ENCODE measurements at regions not wholly inside any gene's neighbourhood (a gene's known extent, or its start where the extent isn't known, plus 50 kb on each side); places are given as distances from the start of the nearest gene placed in this dataset.

DNA sequence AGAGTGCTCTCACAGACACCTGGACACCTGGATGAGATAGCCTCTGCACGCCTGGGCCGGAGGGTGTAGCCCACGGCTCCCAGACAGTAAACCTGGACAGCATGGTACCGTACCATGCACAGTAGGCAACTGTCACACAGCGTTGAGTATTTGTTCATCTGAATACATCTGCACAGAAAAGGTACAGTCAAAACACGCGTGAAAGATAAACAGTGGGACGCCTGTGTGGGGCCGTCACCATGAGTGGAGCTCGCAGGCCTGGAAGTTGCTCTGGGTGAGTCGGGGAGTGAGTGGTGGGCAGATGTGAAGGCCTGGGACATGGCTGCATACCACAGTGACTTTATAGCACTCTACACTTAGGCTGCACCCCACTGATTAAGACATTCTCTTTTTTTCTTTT is 280.0 kb upstream of the SHH start:
- no peak for DNase-seq

DNA sequence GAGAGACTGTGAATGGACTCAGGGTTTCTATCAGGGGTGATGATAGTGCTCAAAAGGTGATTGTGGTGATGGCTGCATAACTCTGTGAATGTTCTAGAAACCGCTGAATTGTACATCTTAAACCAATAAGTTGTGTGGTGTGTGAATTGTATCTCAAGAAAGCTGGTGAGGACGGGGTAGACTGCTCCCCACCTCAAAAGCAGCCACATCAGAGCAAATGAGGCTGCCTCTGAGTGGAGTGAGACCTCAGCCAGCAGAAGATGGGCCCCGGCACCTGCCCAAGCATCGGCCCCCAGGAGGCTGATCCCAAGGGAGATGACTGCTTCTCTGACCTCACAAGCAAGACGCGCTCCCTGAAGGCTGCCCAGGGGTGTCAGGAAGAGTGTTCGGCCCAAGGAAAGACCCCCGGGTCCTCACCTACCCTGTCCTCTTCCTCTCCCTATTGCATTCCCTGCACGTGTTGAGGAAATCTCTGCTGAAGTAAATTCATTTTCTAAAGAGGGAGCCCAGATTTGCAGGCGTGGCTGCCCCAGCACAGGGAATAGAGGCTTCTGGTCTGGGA is 279.3 kb upstream of the SHH start:
- no peak for DNase-seq
- in situ Hi-C loops (cut with HindIII; ENCODE audit: low pct_ligation_motif_present, low pct_unique_long_range_greater_than_20kb, low sequenced_read_pairs), result no loop called here

More for the DNA sequence above, 280.0 kb upstream of the SHH start:
- in situ Hi-C loops (cut with HindIII; ENCODE audit: low pct_ligation_motif_present, low pct_unique_long_range_greater_than_20kb, low sequenced_read_pairs), result no loop called here

DNA sequence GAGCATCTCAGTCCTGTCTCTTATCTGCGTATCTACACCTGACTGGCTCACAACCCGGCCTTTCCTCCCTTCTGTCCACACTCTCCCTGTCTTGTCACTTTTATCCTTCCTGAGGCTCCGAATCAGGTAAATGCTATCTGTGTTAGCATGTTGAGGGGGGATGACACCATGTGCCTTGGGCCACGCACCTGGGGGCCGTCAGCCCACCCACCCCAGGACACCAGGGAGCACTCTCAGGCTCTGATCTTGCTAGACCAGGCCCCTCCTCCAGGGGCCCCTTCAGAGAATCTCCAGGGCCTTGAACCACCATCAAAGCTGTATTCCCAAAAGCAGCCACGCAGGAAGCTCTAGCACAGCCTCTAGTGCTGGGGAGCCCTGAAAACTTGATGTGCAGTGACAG is 278.7 kb upstream of the SHH start:
- in situ Hi-C loops (cut with HindIII; ENCODE audit: low pct_ligation_motif_present, low pct_unique_long_range_greater_than_20kb, low sequenced_read_pairs), result no loop called here
- no peak for DNase-seq

DNA sequence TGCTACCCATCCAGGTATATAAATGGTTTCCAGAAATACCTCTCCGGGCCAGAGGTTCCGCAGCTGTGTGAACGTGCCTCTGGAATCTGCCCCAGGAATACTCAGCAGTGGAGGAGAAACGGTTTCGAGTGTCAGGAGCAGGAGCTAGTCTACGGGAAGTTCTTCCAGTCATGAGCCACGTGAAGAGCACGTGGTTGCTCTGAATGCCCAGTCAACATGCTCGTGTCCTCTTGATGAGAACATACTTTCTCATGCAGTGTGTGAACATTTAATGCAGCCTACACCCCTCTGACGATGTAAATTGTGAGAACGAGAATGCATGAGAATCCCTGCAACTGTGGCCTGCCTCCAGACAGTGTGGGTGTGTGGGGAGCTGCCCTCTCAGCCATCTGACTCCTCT is 277.0 kb upstream of the SHH start:
- no peak for DNase-seq
- in situ Hi-C loops (cut with HindIII; ENCODE audit: low pct_ligation_motif_present, low pct_unique_long_range_greater_than_20kb, low sequenced_read_pairs), result no loop called here

DNA sequence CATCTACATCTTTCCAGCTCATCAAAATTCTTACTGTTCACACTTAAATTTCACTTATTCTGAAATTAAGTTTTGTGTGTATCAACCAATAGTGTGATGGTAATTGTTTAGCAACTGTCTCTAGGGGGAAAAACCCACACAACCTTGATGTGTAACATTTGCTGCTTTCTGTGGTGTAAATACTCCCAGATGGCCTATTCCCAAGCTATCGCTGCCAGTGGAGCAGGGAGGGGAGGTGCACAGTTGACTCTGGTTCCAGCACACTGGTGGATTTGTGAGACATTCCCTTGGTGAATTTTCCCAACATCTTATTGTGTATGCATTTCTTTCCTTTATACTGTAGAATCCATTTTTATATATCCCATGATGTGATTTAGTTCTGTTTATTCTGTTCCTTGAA is 275.9 kb upstream of the SHH start:
- DNase-seq, result no peak
- in situ Hi-C loops (cut with HindIII; ENCODE audit: low pct_ligation_motif_present, low pct_unique_long_range_greater_than_20kb, low sequenced_read_pairs), result no loop called here

DNA sequence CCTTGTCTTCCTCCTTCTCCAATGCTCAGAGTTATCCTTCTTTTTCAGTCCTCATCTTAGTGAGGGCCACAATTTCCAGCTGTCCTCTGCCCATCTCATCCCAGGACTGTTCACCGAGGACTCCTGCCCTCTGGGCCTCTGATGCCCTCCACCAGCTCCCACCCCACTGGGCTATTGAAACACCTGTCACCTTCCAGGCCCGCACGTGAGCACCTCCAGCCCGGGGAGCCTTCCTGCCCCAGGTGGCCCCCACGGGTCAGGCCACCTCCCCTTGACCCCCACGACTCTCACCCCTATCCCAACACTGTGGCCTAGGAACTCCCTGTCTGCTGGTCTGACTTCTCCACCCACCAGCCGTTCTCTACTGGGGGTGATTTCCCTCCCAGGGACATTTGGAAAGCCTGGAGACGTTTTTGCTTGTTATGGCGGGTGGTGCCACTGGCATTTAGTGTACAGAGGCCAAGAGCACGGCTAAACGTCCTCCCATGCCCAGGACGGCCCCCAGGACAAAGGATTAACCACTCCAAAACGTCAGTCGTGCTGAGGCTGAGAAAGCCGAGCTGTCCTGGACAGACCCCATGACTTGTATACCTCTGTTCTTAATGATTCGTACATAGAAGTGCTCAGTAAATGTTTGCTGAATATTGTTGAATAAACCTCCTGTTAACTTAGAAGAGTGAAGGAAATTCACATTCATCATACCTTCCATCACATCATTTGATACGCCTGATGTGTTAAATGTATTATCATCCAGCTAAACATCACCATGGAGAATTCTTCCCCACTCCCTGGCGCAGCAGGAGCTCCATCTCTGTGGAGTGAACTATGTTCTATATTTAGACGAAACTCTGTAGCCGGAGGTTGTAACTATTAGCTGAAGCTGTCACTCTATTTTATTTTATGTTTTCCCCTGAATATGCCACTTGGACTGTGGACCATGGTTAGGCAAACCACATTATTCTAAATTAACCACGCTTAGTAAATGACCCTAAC is 270.1 kb upstream of the SHH start:
- no peak for DNase-seq
- in situ Hi-C loops (cut with HindIII; ENCODE audit: low pct_ligation_motif_present, low pct_unique_long_range_greater_than_20kb, low sequenced_read_pairs), result no loop called here

GRCh38 chr7:156080596-156080995 is 268.3 kb upstream of the SHH start:
- DNase-seq, result no peak
- in situ Hi-C loops (cut with HindIII; ENCODE audit: low pct_ligation_motif_present, low pct_unique_long_range_greater_than_20kb, low sequenced_read_pairs), result no loop called here

DNA sequence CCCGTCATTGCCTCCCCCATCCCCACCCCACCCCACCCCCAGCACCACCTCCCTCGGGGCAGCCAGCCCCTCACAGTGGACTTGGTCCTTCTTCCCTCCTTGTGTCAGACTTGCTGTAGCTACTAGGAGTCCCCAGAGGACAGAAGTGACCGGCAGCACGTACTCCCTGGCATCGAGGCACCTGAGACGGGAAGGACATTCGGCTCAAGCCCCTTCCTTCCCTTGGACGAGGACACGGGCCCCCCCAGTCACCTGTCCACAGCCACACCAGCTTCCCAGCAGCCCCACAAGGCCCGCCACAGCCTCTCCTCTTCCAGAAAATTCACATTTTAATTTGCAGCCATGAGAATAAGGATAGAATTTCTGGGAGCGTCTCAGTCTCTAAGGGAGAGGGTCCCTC is 267.8 kb upstream of the SHH start:
- DNase-seq, result no peak
- in situ Hi-C loops (cut with HindIII; ENCODE audit: low pct_ligation_motif_present, low pct_unique_long_range_greater_than_20kb, low sequenced_read_pairs), result no loop called here

GRCh38 chr7:156079156-156079555 is 266.9 kb upstream of the SHH start:
- no peak for DNase-seq
- in situ Hi-C loops (cut with HindIII; ENCODE audit: low pct_ligation_motif_present, low pct_unique_long_range_greater_than_20kb, low sequenced_read_pairs), result no loop called here

DNA sequence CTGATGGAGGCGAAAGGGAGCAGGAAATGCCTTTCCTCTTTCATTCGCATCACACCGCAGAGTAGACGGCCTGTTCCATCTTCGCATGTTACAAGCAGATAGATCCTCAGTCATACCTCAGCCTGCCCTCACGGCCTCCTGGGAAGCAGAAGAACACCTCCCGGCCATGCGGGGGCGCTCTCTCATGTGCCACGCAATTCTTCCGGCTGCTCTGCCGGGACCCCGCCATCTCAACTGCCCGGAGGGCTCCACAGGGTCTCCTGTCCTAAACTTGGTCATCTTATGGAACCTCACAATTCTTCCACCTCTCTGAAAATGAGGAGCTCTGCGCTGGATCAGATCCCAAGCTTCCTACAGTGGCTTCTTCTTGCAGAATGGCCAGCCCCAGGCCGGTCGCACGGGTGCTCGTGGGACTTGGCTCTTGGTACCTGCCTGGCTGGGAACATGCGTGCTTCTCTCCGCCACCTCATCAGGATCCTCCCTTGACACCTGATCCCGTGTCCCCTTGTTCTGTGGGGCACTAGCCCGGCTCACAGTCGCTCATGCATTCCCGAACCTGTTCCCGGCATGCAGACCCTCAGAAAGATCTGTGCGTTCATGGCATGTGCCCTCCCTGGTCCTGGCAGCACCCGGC is 262.8 kb upstream of the SHH start:
- no peak for DNase-seq
- in situ Hi-C loops (cut with HindIII; ENCODE audit: low pct_ligation_motif_present, low pct_unique_long_range_greater_than_20kb, low sequenced_read_pairs), result no loop called here

DNA sequence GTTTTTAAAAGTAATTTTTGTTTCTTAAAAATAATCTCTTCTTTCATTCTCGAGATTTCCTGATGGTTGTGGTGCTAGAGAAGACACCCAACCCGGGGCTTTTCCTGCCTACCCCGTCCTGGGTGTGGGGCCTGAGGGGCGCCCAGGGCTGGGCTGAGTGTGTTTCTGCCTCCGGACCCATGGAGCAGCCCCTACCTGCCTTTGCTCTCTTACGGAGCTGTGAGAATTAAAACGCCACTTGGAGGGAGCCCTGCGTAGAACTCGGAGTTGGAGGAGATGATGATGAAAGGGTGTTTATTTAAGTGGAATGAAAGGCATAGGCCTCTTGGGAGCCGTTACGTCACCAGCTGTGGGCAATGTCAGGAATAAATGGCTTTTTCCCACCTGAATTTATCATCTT is 261.8 kb upstream of the SHH start:
- in situ Hi-C loops (cut with HindIII; ENCODE audit: low pct_ligation_motif_present, low pct_unique_long_range_greater_than_20kb, low sequenced_read_pairs), result no loop called here
- no peak for DNase-seq

GRCh38 chr7:156073366-156074052 is 261.2 kb upstream of the SHH start:
- DNase-seq, result no peak
- in situ Hi-C loops (cut with HindIII; ENCODE audit: low pct_ligation_motif_present, low pct_unique_long_range_greater_than_20kb, low sequenced_read_pairs), result no loop called here

DNA sequence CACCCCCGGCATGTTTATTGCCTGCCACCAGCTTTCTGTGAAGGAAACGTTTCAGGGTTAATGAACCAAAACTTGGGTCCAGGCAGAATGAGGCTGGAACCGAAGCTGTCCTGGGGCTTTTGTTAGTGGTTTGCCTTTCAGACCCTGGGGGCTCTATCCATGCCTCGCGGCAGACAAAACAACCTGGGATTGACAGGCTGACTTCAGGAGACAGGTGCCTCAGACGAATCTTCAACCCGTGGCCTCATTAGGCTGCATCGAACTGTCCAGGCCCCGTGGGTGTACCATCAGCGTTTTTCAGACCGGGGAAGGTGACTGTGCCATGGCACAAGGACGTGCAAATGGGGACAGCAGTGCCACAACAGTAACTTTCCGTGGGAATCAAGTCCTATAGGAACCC is 259.3 kb upstream of the SHH start:
- no peak for DNase-seq
- in situ Hi-C loops (cut with HindIII; ENCODE audit: low pct_ligation_motif_present, low pct_unique_long_range_greater_than_20kb, low sequenced_read_pairs), result no loop called here

GRCh38 chr7:156069891-156070290 is 257.6 kb upstream of the SHH start:
- no peak for DNase-seq
- in situ Hi-C loops (cut with HindIII; ENCODE audit: low pct_ligation_motif_present, low pct_unique_long_range_greater_than_20kb, low sequenced_read_pairs), result no loop called here

DNA sequence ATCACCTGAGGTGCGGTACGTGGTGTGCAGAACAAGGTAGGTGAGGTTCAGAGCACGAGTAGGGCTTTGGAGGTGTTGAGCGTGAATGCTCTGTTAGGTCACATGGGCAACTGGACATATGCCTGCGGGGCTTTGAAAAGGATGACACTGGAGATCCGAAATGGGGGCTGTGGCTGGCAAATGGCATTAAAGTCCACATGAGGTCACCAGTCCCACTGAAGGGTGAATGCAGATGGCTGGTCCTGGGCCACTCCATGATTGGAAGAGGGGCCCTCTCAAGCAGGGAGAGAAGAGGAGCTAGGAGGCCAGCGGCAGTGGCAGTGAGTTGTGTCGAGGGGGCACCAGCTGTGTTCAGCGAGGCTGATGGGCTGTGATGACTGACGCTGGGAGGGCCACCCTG is 254.9 kb upstream of the SHH start:
- in situ Hi-C loops (cut with HindIII; ENCODE audit: low pct_ligation_motif_present, low pct_unique_long_range_greater_than_20kb, low sequenced_read_pairs), result no loop called here
- no peak for DNase-seq

GRCh38 chr7:156065400-156065799 is 253.1 kb upstream of the SHH start:
- DNase-seq, result no peak
- in situ Hi-C loops (cut with HindIII; ENCODE audit: low pct_ligation_motif_present, low pct_unique_long_range_greater_than_20kb, low sequenced_read_pairs), result no loop called here

- DNase-seq, result peak; percentile 29
- in situ Hi-C loops (cut with HindIII; ENCODE audit: low pct_ligation_motif_present, low pct_unique_long_range_greater_than_20kb, low sequenced_read_pairs), result no loop called here
Observed at GRCh38 chr7:156064971-156065386, 252.7 kb upstream of the SHH start.

DNA sequence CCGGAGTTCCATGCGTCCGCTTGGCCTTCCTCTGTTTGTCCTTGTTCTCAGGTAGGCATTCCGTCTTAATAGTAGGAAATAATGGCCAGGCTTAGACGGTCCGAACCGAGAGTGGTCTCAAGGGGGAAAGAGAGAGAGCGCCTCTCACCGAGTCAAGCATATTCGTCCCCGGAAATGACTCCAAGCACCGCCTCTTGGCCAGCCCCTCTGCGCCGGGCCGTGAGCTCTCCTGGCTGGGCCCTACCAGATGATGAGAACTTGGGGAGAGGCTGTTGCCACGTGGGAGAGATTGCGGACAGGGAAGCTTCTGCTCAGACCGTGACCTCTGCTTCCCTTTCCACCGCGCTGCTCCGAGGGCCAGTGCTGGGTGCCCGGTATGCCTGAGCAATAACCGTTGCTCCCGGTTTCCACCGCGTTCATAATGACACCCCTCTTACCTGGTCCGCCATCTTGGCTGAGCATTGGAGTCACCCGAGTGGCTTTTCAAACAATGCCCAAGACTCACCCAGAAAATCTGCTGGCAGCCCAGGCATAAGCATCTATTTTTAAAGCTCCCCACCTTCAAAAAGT is 251.1 kb upstream of the SHH start:
- in situ Hi-C loops (cut with HindIII; ENCODE audit: low pct_ligation_motif_present, low pct_unique_long_range_greater_than_20kb, low sequenced_read_pairs), result no loop called here
- DNase-seq, result no peak

DNA sequence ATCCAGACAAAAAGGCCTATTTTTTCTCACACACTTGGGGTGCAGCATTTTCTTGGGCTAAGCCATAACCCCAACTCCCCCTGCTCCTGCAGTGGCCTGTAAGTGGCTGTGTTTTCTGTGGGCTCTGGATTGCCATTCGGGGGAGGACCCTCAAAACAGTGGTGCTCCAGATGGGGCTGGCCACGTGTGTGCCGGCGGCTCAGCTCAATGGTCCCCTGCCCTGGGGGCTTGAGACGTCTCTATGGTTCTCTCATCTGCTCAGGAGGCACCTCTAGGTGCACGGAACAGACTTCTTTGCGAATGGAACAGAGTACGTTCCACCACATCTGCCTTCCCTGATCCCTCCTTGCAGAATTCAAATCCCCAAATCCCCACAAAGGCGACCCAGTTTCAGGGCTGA is 250.0 kb upstream of the SHH start:
- in situ Hi-C loops (cut with HindIII; ENCODE audit: low pct_ligation_motif_present, low pct_unique_long_range_greater_than_20kb, low sequenced_read_pairs), result no loop called here

More for the DNA sequence above, 250.0 kb upstream of the SHH start:
- DNase-seq, result no peak

Measured in ACHN (cell line).